HG03025 (cell line): ENCODE measurements at regions not wholly inside any gene's neighbourhood (a gene's known extent, or its start where the extent isn't known, plus 50 kb on each side); places are given as distances from the start of the nearest gene placed in this dataset.

Experiments
- ATAC-seq: cut with Tn5 transposase; IDR thresholded peaks from one replicate; pipeline ENCODE4 v1.9.1; 2021; ENCODE audit warnings: mild to moderate bottlenecking, moderate library complexity; ENCODE audit not compliant: unreplicated experiment, low FRiP score

DNA sequence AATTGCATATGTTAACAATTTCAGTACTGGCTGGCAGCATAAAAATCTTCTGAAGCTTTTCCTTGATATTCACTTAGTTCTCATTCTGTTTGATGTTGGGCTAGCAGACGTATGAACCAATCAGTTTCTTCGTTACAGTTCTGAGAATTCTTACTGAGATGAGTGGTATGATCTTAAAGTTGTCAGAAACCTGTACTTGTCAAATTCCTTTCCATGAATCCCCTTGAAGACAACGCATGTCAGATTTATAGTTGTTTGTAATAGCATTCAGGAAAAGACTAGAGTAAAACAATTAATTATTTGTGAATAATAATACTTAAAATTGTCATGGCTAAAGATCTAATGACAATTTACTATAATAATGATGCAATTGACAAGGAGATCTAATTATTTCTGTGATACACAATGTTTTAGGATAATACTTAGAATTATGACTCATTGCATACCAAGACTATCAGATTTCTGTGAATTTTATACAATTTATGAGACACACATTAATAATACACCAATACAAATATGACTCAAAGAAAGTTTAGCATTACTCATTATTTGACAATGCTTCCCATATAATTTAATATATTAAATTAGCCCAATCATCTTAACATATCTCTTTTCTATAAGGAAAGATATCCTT lies 447.2 kb downstream of the RFC3 start:
- ATAC-seq: no peak

DNA sequence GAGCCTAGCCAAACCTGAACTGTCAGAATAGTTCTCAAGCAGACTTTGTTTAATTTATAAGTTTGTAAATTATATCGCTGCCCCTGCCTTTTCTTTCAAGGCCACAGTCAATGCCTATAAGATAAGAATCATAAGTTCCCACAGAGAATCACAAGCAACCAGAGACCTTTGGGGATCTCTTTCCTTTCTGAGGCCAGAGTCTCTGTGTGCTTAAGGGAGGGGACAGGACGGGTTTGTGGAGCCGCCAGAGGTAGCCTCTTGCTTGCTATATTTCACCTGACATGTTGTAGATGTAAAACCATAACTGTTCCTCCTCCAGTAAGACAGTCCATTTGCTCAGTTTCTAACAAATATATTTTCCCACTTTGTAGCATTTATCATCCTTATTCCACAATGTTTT lies 458.8 kb downstream of the RFC3 start:
- no peak for ATAC-seq

DNA sequence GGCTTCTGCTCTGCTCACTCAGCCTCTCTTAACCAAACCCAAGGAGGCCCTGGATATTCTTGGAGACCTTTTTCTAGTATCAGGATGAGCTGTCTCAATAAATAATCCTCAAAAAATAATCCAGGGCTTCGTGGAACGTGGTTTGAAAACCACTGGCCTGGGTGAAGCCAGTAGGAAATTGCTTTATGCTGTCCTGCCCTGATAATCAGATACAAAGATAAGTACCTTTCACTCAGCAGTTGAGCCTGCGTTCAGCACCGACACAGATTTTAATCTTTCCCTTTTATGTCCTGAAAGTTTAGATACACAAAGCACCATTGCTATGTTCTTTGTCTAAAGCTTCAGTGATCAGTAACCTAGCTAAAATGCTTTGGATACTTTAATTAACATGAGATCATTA lies 460.0 kb downstream of the RFC3 start:
- ATAC-seq: no peak

DNA sequence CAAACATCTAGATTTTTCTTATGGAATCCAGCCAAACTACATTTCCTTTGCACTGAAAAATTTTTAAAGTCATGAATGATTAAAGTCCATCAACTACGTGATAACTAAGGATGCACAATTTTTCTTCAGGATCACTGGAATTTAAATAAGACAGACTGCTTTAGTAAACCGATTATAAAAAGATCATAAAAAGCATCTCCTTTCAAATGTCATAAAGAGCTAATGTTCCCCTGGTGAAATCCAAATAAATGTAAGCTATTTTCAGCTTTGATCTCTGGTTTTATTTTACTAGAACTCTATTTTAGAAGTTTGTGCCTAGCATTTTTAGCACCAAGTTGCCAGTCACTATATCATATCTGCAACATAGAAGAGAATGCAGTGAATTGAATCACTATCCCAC lies 460.8 kb downstream of the RFC3 start:
- ATAC-seq: no peak

DNA sequence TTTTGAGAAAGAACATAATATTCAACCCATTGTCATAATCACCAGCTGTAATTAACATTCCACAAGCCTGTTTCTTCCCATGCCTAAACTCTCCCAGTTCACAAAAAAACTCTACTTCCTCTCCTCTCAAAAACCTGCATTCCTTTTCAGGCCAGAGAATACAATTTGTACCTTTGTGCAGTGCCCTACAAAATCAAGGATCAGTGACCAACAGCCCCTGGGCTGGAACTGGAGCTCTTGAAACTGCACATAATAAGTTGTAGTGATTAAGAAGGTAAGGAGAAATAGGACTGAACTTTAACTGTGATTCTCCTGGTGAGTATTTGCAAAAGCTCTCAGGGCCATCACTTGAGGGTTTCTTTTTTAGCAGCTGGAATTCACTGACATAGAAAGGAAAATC lies 472.7 kb downstream of the RFC3 start:
- ATAC-seq: no peak

DNA sequence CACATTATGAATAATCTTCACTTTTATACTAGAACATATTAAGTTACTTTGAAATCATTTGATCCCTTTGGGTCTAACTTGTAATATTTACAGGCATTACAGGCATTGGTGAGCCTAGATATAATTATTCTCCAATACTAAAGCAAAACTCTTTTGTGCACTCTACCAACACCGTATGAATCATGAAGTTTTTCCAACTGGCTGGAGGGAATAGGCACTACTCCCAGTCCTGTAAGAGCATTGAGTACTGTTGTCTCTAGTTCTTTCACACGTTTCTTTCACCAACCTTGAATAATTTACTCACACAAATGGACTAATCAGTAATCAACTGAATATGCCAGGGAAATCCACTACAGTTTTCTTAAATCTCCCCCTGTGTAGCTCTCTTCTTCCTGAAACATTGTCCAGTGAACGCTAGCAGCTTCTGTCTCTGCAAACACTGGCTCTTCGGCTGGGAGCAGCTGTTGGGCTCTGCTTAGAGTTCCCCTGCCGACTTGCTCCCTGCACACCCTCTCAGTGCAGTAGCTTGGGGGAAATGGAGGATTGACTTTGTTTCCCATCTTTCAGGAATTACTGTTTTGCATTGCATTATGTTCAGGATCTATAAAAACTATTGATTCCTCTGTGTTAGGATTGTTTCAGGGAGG lies 476.7 kb downstream of the RFC3 start:
- ATAC-seq: no peak

DNA sequence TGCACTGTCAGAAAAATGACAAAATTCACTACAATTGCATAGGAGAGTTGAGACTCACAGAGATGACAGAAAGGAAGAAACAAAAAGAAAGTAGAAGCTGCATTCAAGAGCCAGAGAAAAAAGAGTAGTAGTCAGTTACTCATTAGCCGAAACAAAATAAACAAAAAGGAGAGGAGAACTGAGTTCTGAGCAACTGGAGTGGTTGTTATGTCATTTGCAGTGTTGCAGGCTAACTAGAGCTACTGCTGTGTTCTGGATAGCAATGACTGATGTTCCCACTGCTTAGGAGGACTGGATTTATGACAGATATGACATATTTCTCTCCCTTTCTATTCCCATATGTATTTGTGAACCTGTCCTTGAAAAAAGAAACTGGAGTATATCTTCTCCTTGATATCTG lies 482.6 kb downstream of the RFC3 start:
- ATAC-seq: no peak

DNA sequence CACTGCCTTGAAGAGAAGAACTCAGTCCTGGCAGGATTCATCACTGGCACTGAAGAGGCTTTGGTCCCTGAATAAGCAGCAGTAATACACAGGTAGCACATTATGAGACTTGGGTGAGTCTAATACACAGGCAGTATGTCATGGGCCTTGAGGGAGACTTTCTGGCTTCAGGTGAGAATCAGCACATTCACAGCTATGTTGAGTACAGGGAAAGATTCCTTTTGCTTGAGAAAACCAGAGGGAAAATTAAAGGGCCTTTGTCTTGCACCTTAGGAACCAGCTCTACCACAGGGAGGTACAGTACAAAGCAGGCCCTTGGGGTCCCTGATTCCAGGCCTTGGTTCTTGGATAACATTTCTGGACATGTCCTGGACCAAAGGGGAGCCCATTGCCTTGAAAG lies 484.6 kb downstream of the RFC3 start:
- no peak for ATAC-seq

DNA sequence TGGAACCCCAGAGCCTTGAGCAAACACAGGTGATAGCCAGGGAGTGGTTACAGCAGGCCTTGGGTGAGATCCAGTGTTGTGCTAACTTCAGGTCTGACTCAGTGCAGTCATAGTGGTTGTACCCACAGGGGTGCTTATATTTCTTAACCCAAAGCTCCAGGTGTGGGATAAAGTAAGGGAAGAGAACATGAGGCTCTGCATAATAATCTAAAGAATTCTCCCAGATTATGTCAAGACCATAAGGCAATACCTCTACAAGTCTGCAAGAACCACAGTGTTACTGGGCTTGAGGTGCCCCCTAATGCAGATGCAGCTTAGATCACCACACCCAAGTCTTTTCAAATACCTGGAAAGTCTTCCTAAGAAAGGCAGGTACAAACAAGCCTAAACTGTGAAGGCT lies 485.4 kb downstream of the RFC3 start:
- ATAC-seq: no peak

DNA sequence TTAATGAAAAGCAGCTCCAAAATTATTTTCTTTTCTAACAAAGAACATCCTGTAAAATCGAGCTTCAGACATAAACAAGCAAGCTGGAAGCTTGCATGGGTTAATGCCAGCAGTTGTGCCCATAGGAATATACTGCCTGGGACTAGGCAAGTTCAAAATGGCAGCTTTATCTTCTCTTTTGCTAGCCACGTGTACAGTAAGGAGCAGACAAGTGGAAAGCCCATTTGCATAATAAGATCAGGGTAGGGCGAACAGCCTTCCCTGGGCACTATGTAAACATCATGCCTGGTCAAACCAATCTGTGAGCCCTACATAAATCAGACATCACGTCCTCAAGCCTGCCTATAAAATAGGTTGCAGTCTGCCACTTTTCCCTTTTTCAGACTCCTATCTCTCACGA lies 489.7 kb downstream of the RFC3 start:
- no peak for ATAC-seq

DNA sequence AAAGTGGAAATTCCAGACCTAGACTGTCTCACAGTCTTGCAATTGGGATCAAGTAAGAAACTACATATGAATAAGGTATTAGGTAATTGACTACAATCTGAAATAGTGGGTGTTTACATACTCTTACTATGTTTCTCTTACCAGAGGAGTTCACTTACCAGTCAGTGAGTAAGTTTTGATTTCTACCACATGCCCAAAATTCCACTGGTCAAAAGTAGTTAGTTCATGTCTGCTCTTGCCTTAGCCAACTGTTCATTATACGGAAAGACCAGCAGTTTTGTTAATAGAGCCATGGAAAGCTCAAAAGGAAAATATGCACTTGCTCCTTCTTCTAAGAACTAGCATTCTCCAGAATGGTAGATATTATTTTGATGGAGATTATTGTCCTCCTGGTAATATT lies 490.8 kb downstream of the RFC3 start:
- no peak for ATAC-seq

DNA sequence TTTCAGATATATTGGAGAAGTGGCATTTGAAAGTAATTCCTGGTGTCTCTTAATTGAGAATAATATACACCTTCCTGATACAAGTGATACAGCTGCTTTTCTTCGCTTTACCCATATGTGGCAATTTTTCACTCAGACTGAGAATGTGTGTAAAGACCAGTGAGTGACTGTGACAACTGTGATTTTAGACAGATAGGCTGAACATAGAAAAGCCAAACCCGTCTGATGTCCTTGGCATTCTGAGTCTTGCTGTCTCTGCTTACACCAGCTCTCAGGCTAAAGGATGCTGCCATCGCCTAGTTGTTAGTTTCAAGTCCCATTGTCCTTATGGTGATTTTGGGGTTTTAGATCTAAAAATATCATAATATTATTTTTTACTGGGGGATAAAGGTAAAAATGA lies 492.6 kb downstream of the RFC3 start:
- no peak for ATAC-seq

DNA sequence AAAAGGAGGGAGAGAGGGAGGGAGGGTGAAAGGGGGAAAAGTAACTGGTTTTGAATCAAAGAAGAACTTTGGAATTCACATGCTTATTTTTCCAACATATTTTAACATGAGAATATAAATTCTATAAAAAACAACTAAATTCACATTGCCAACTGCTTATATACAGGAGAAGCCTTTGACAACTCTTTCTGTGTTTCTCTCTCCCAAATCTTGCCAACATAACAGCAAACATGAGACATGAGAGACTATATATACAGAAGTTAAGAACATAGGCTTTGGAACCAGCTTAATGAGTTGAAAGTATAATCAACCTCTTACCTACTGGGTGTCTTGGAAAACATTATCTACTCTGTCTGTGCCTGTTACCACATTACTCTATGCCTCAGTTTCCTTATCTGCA lies 493.3 kb downstream of the RFC3 start:
- no peak for ATAC-seq

DNA sequence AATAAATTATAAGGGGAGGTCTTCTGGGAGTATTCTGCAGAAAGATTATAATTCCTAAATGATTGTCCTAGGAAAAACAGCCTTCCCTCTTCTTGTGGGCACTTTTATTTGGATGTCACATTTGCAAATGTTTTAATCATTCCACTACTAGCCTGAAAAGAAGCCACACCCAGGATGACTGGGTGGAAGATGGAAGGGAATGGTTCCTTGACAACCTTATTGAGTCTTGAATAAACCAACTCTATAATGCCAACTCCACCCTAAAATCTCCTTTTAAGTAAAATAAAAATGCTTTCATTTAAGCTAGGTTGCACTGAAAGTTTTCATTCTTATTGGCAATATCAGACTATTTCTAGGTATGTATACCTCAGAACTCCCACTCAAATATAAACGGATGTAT lies 494.6 kb downstream of the RFC3 start:
- ATAC-seq: no peak

DNA sequence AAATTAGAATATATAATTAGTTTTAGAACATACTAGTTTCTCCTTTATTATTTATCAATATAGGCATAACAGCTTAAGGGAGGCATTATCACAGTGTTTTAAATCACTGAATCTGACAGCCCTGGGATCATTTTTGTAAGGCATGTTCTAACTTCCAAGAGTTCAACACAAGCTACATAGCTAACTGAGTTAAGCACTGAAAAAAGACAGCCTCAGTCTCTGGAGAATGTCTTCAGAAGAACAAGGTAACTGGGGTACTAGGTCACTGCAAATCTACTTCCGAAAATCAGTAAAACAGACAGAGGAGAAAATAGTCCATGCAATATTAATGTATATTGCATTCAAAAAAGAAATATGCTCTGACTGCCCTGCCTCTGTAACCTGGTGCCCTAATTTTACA lies 502.1 kb downstream of the RFC3 start:
- no peak for ATAC-seq

DNA sequence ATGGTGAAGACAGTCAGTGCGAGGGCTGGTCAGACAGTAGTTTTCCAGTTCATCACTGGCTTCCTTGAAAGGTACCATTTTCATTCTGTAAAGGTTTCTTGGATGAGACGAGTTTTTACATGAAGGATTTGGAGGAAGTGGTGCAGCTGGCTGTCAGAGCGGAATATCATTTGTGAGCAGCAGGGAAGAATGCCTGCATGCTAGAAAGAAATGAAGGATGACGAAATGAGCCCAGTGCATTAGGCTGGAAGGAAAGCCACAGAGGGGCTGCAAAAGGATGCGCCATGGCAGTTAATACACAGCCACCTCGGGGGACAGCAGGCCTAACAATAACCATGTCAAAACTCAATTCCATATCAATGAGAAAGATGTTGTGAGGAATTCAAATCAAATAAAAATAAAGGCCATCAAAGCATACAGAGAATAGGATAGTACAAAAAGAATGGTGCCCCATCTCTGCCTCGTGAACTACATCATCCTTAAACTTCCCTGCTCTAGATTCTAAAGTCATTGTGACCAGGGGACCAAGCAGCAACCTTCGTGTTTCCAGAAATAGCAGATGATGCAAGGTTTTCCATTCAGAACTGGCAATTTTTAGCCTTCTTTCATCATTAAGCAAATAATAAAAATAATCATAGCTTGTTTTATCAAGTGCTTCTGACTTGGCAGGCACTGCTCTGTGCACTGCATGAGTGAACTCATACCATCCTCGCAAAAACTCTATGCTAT lies 504.2 kb downstream of the RFC3 start:
- no peak for ATAC-seq

DNA sequence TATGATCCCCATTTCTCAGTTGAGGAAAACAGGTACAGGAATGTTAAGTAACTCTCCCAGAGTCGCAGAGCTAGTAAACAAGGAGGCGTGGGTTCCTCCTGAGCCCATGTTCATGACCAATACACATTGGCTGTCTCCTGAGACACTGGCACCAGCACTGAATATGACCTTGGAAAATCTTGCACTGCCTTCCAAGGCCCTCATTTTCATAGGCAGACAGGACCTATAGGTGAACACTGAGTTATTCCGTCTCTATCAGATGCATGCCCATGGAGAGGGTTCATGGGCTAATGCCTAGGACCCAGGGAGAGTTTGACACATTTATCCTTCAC lies 504.8 kb downstream of the RFC3 start:
- ATAC-seq: no peak

DNA sequence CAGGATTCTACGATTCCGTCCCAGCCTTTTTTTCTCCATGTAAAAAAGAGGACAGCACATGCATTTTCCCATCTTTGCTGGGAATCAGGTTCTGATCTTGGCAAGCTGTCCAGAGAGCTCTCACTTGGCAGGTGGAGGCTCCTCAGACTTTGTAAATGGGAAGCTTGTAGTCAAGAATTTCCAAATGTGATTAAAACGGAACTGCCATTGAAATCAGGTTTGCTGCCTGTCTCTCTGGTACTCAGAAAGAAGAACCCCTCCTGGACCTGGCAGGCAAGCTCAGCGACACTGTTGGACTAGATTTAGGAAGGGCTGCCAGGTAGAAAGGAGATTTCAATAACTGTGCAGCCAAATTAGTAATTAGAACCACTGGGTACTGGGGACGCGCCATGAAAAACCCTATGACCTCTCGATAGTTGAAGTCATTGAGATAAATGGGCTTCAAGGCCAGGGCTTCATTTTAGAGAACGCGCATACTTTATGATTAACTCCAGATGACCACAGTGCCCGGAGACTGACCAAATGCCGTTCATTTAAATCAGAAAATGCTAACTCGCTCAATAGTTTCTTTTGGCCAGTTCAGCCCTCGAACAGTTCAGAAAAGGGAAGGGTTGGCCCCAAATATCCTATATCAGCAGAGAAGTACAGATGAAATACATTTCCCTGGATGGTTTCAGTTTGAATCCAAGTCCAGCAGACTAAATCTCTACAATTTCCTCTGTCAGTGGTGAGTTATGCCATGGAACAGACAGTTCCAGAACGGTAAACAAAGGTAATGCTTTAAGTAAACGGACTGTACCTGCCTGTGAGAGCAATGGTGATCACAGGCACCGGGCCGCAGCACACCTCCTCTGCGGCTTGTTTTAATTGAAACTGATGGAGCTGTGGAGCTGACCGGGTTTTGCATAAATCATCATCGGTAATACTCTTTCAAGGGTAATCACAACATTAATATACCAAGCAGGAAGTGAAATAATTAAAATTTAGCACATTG lies 517.4 kb downstream of the RFC3 start:
- no peak for ATAC-seq

DNA sequence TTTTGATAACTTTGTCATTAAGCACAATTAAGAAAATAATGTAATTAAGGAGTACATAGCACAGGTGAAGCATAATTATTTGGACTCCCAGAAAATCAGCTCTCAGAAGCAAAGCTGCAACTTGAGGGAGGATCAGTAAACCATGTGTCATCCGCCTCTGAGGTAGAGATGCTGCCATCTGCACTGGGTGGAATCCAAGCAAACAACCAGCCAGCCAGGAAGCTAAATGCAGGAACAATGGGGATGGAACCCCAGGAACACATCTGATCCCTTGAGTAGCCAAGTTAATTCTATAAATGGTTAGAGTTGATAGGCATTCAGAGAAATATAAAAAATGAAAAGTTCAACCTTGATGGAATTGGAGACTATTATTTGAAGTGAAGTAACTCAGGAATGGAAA lies 520.2 kb downstream of the RFC3 start:
- ATAC-seq: no peak

DNA sequence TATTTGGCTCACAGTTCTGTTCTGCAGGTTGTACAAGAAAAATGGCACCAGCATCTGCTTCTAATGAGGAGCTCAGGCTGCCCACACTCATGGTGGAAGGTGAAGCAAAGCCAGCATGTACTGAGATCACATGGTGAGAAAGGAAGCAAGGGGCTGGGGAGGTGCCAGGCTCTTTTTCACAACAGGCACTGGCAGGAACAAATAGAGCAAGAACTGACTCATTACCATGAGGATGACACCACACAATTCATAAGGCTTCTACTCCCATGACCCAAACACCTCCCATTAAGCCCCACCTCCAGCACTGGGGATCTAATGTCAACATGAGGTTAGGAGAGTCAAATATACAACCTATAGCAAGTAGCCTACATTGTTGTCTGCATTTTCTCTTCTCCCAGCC lies 522.6 kb downstream of the RFC3 start:
- ATAC-seq: no peak

DNA sequence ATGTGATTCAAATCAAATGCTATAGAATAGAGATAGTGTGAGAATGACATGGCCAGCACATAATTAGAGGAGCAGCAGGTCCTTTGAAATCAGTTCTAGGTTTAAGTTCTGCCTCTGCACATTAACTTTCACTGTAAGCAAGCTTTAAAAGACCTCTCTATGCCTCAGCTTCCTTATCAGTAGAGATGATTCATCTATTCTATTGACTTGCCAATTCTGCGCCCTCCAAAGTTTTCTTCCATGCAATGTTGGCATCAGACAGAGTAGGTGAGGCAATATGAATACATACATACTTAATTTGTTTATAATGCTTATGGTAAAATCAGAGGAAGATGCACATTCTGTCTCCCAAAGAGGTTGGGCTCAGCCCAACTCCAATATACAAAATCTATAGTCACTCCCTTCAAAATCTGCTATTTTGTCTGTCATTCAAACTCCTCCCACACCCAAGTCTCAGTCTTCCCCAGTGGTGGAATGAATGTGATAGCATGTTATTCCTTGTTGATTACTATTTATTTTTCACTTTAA lies 525.5 kb downstream of the RFC3 start:
- ATAC-seq: no peak
